ENCODE measurements at regions not wholly inside any gene's neighbourhood (a gene's known extent, or its start where the extent isn't known, plus 50 kb on each side); places are given as distances from the start of the nearest gene placed in this dataset.

GRCh38 chrX:77396781-77397180 lies 50.4 kb upstream of the FGF16 start:
- no peak for DNase-seq (ENCODE audit: extremely low read depth, low read depth)

Small RNAs in the stretch of these regions (small RNA-seq; reads per million reads assigned to genes)
- gene MIR325 (0 reads per million in 2 experiments), gene RNA5SP509 (0 reads per million in 2 experiments)

Data from NCI-H460 (cell line).